ENCODE measurements at regions not wholly inside any gene's neighbourhood (a gene's known extent, or its start where the extent isn't known, plus 50 kb on each side); places are given as distances from the start of the nearest gene placed in this dataset.
A peak's percentile ranks its signal among the peaks of the same experiment; 100 is the strongest.

DNA sequence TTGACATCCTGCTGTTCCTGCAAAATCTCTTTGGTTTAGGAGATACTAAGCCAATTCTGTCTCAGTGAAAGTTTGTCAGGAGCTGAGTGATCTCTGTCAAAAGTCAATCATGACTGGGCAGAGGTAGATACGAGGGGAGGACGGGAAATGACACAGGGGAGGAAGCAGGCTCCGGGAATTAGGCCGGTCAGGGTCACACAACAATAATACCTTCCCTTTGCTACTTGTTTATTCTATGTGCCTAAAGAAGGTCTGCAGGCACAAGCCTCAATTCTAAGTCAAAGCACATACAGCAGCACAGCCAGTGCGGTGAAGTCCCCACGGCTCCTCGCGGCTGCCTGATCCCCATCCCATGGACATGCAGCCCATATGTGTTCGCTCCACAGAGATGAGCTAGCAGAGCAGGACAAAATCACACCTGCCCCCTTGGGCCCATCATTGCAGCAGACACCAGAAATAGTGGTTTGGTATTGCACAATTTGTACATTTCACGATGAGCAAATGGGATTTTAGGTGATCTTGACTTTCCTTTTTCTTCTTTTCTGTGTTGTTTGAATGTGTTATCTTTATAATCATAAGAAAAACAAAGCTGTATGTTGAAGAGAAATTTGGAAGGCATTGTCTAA, 141.4 kb downstream of the VAPA start:
- Histone ChIP-seq H3K36me3 (ENCODE audit: control insufficient read depth, insufficient read depth, low read length) (no peaks in the 10 kb centered on the region), H3K27me3 (ENCODE audit: control insufficient read depth, insufficient read depth, low read length) (no peaks in the 10 kb centered on the region), H3K4me3 (ENCODE audit: low read depth, low read length) (no peak overlapping the region)
- TF ChIP-seq, protein P1, sequence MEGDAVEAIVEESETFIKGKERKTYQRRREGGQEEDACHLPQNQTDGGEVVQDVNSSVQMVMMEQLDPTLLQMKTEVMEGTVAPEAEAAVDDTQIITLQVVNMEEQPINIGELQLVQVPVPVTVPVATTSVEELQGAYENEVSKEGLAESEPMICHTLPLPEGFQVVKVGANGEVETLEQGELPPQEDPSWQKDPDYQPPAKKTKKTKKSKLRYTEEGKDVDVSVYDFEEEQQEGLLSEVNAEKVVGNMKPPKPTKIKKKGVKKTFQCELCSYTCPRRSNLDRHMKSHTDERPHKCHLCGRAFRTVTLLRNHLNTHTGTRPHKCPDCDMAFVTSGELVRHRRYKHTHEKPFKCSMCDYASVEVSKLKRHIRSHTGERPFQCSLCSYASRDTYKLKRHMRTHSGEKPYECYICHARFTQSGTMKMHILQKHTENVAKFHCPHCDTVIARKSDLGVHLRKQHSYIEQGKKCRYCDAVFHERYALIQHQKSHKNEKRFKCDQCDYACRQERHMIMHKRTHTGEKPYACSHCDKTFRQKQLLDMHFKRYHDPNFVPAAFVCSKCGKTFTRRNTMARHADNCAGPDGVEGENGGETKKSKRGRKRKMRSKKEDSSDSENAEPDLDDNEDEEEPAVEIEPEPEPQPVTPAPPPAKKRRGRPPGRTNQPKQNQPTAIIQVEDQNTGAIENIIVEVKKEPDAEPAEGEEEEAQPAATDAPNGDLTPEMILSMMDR (IDR thresholded peaks at IDR 0.05; ENCODE audit: insufficient read depth, low read length, severe bottlenecking): no peak
- no peak for DNase-seq (ENCODE audit: low read depth)
- FAIRE-seq: no peak

DNA sequence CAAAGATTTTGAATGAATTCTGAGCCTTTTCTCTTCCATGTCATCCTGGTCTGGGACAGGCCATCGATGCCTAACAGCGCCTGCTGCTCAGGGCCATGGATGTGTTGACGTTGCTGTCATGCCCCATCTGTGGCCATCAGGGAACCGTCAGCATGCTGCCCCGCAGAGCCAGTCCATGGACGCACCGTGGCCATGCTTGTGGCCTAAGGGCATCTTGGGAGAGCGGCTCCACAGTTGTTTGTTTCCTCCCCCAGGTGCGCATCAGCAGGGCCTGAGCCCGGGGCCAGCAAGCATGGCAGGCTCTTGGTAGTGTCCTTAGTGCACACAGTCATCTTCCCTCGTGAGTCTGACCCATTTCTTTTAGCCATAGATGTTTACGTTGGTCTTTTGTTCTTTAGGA, 142.7 kb downstream of the VAPA start:
- FAIRE-seq (no peak), DNase-seq (ENCODE audit: low read depth) (no peak)
- Histone ChIP-seq H3K36me3 (ENCODE audit: control insufficient read depth, insufficient read depth, low read length) (no peaks in the 10 kb centered on the region), H3K27me3 (ENCODE audit: control insufficient read depth, insufficient read depth, low read length) (no peaks in the 10 kb centered on the region), H3K4me3 (ENCODE audit: low read depth, low read length) (no peak overlapping the region)
- TF ChIP-seq, protein P1 (IDR thresholded peaks at IDR 0.05; ENCODE audit: insufficient read depth, low read length, severe bottlenecking): no peak

DNA sequence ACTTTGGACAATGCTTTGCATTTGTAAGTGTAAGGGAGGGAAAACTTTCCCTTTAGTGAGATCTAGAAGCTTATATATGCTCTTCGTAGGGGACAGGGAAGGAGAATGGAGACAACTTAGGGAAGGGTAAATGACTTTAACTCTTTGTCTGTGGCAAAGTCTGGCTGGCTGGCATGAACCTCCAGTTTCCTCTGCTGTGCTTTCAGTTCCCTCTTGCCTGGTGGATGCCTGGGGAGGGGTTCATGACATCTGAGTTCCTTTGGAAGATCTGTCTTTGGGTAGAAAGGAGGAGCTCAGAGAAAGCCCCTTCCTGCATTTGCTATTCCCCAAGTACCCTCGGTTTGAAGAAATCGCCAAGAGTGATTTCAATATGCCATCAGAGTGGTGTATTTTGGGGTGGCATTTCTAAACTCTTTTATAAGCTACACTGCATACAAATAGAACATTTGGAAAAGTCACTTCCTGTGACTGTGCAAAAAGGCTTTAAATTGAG, 143.6 kb downstream of the VAPA start:
- TF ChIP-seq, protein P1 (IDR thresholded peaks at IDR 0.05; ENCODE audit: insufficient read depth, low read length, severe bottlenecking): no peak
- Histone ChIP-seq H3K36me3 (ENCODE audit: control insufficient read depth, insufficient read depth, low read length) (no peaks in the 10 kb centered on the region), H3K4me3 (ENCODE audit: low read depth, low read length) (no peak overlapping the region), H3K27me3 (ENCODE audit: control insufficient read depth, insufficient read depth, low read length) (no peaks in the 10 kb centered on the region)
- FAIRE-seq: no peak
- peak; percentile 39 for DNase-seq (ENCODE audit: low read depth)

DNA sequence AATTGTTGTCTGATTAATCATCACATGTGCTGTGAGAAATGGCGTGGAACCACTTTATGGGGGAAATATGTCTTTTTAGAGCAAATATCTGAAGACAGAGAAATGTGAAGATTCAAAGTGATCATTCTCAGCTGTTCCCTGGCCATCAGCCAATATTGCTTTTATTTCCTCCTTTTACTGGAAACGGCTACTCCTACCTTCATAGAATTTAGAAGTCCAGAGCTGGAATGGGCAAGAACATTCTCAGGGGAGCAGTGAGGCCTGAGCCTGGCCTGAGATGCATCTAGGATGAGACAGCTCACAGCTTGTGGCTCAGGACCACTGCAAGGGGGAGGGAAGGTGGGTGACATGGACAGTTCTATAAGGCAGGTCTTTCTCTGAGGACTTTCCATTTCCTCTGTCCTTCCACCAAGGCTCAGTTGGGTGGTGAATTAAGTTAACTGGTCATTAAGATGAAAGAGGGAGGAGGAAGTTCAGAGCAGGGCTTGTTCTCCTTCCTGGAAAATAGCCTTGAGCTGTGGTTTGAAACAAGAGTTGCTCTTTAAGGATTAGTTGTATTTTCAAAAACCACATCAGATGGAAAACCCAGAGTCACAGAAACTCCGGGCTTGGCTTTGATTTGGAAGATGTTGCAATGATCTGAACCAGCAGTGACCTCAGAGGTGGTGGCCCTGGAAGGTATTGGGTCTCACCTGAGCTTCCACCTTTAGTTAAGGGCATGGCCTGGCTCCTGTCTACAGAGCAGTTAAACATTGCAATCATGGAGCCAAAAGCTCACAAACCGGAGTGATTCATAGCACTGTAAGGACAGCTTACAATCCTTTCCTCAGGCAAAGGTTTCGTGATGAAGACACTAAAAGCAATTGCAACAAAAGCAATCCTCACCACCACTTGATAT, 144.3 kb downstream of the VAPA start:
- FAIRE-seq (no peak), DNase-seq (ENCODE audit: low read depth) (peak; percentile 74)
- Histone ChIP-seq H3K36me3 (ENCODE audit: control insufficient read depth, insufficient read depth, low read length) (no peaks in the 10 kb centered on the region), H3K4me3 (ENCODE audit: low read depth, low read length) (no peak overlapping the region), H3K27me3 (ENCODE audit: control insufficient read depth, insufficient read depth, low read length) (no peaks in the 10 kb centered on the region)
- TF ChIP-seq, protein P1 (IDR thresholded peaks at IDR 0.05; ENCODE audit: insufficient read depth, low read length, severe bottlenecking): no peak

DNA sequence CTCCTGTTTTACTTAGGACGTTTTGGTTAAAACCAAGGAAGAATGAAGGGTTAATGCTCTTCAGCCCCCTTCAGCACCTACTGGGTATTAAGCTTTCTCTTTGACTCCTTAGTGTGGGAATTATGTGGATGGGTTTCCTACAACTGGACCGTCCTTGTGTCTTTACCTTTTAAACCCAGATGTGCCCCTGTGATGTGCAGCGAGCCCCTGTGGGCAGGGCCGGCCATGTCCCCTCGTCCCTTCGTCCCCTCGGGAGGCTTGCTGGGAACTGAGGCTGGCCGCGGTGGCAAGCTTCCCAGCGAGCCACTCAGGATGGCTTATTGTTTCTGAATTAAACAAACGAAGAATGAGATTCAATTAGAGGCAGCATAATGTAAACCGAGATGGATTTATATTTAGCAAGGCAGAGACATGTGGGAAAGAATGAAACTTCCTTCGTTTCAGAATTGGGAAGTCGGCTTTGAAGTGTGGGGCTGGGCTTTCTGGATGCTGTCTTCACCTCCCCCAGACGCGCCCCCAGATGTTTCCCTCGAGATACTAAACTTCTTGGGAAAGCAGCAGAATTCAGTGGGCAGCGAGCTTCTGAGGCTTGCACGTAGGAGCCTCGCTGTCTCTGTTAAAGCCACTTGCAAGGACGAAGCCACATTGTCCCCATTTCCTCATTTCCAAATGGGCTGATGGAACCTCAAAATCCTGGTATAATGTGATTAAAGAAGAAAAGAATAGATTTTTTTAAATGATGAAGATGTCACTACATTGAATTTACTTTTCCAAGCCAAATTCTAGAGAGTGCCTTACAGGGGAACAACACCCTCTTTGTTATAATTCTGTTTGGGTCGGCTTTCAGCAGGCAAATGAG, 146.0 kb downstream of the VAPA start:
- no peak for DNase-seq (ENCODE audit: low read depth)
- no peak for FAIRE-seq

More for the DNA sequence above, 146.0 kb downstream of the VAPA start:
- TF ChIP-seq, protein P1 (IDR thresholded peaks at IDR 0.05; ENCODE audit: insufficient read depth, low read length, severe bottlenecking): no peak
- no peaks in the 10 kb centered on the region for H3K36me3 ChIP-seq (ENCODE audit: control insufficient read depth, insufficient read depth, low read length)
- H3K4me3 ChIP-seq (ENCODE audit: low read depth, low read length): no peak overlapping the region
- H3K27me3 ChIP-seq (ENCODE audit: control insufficient read depth, insufficient read depth, low read length): no peaks in the 10 kb centered on the region

Measured in bronchial epithelial cell (primary cell).